H1 (cell line): ENCODE measurements at regions not wholly inside any gene's neighbourhood (a gene's known extent, or its start where the extent isn't known, plus 50 kb on each side); places are given as distances from the start of the nearest gene placed in this dataset.

Source experiments
- CTCF ChIA-PET: fragments of 300-600 bp; sonication (Branson Sonifier 250); formaldehyde crosslinking; loops from one replicate; lab custom pipeline; 2021; ENCODE audit not compliant: partially characterized antibody; lab: Charles Lee
- POLR2A ChIA-PET: fragments of 300-600 bp; sonication (Branson Sonifier 250); formaldehyde crosslinking; loops from one replicate; lab custom pipeline; 2021; ENCODE audit warnings: inconsistent platforms; ENCODE audit not compliant: partially characterized antibody; lab: Charles Lee
- DNase-seq, 2 experiments: peaks; one replicate each; pipeline versions ENCODE4 v3.0.0 to v3.0.0-alpha.2; 2010 to 2022; ENCODE audit warnings: low spot score in 2 of 2, low read depth in 1 of 2, mixed read lengths in 1 of 2
- FAIRE-seq: peaks from 2 replicates; lab custom pipeline; 2011; peaks lifted over from hg19 to GRCh38; lab: Jason Lieb, UNC
- H2AFZ ChIP-seq: 2 replicates; pipeline ENCODE4 v1.8.1; 2012; ENCODE audit warnings: low read length, inconsistent platforms
- H2AK5ac ChIP-seq: 2 replicates; pipeline ENCODE4 v1.6.1; 2013; ENCODE audit warnings: low read depth, low read length
- H2BK120ac ChIP-seq: replicated peaks from 2 replicates; pipeline ENCODE3; 2013; ENCODE audit warnings: low read depth, low read length, inconsistent platforms
- H2BK12ac ChIP-seq: 2 replicates; pipeline ENCODE4 v1.6.1; 2013; ENCODE audit warnings: low read depth, low read length
- H2BK15ac ChIP-seq: 2 replicates; pipeline ENCODE4 v1.6.1; 2013; ENCODE audit warnings: low read length
- H2BK20ac ChIP-seq: 2 replicates; pipeline ENCODE4 v1.6.1; 2013; ENCODE audit warnings: low read length
- H2BK5ac ChIP-seq: 2 replicates; pipeline ENCODE4 v1.6.1; 2013; ENCODE audit warnings: low read depth, low read length
- H3K14ac ChIP-seq: 2 replicates; pipeline ENCODE4 v1.6.1; 2013; ENCODE audit warnings: inconsistent platforms; ENCODE audit not compliant: insufficient read length
- H3K18ac ChIP-seq: 2 replicates; pipeline ENCODE4 v1.6.1; 2013; ENCODE audit warnings: low read length; ENCODE audit errors: extremely low read depth
- H3K23ac ChIP-seq: 2 replicates; pipeline ENCODE4 v1.6.1; 2013; ENCODE audit warnings: inconsistent platforms; ENCODE audit not compliant: insufficient read length
- H3K23me2 ChIP-seq: 2 replicates; pipeline ENCODE4 v1.6.1; 2013; ENCODE audit warnings: low read depth, low read length
- H3K27ac ChIP-seq: 2 replicates; pipeline ENCODE4 v1.6.1; 2011; ENCODE audit warnings: low read depth, low read length, inconsistent platforms
- H3K27me3 ChIP-seq, 4 experiments: replicated peaks in 1 of 4; 1 replicate in 1 of 4; 2 replicates in 3 of 4; pipeline versions ENCODE4 v1.6.1 to v1.8.1; 2011 to 2013; ENCODE audit warnings: low read length in 3 of 4, mild to moderate bottlenecking in 3 of 4, inconsistent platforms in 2 of 4, mixed read lengths in 2 of 4, moderate library complexity in 1 of 4; ENCODE audit not compliant: control insufficient read depth in 3 of 4, insufficient read depth in 3 of 4; ENCODE audit errors: extremely low read depth in 1 of 4
- H3K36me3 ChIP-seq, 4 experiments: 2 replicates each; pipeline versions ENCODE4 v1.6.1 to v1.8.1; 2011 to 2013; ENCODE audit warnings: mild to moderate bottlenecking in 4 of 4, low read length in 3 of 4, moderate library complexity in 2 of 4, control low read depth in 1 of 4, inconsistent platforms in 1 of 4; ENCODE audit not compliant: insufficient read depth in 4 of 4, control insufficient read depth in 2 of 4
- H3K4ac ChIP-seq: replicated peaks from 2 replicates; pipeline ENCODE3; 2013; ENCODE audit warnings: low read length, low read depth, mixed read lengths, inconsistent platforms; ENCODE audit not compliant: insufficient read length
- H3K4me1 ChIP-seq, 4 experiments: replicated peaks in 1 of 4; 1 replicate in 1 of 4; 2 replicates in 3 of 4; pipeline versions ENCODE4 v1.6.1 to v1.8.1; 2011 to 2013; ENCODE audit warnings: low read length in 3 of 4, inconsistent platforms in 2 of 4, mixed read lengths in 1 of 4; ENCODE audit not compliant: insufficient read depth in 4 of 4, control insufficient read depth in 3 of 4
- H3K4me2 ChIP-seq, 2 experiments: 2 replicates each; pipeline versions ENCODE4 v1.6.1 to v1.8.1; 2011 to 2013; ENCODE audit warnings: low read depth in 2 of 2, low read length in 2 of 2, control low read depth in 1 of 2, inconsistent platforms in 1 of 2, mild to moderate bottlenecking in 1 of 2; ENCODE audit not compliant: insufficient read depth in 1 of 2
- H3K4me3 ChIP-seq, 4 experiments: fragments of 200-600, 300-600 bp in 1 of 4; sonication (generic), shearing (Covaris generic), sonication (Bioruptor Twin) in 1 of 4; 2 replicates each; pipeline versions ENCODE4 v1.5.1 to v1.8.1; 2011 to 2016; ENCODE audit warnings: low read length in 4 of 4, low read depth in 3 of 4, control low read depth in 2 of 4, inconsistent platforms in 2 of 4, mild to moderate bottlenecking in 2 of 4, mixed read lengths in 1 of 4, moderate library complexity in 1 of 4; ENCODE audit not compliant: insufficient read depth in 2 of 4; ENCODE audit errors: extremely low read depth in 1 of 4
- H3K56ac ChIP-seq: replicated peaks from 2 replicates; pipeline ENCODE3; 2013; ENCODE audit warnings: low read depth, mild to moderate bottlenecking, mixed read lengths, low read length, inconsistent platforms; ENCODE audit not compliant: insufficient read length
- H3K79me1 ChIP-seq: 2 replicates; pipeline ENCODE4 v1.6.1; 2013; ENCODE audit warnings: low read depth, low read length, control low read depth
- H3K79me2 ChIP-seq, 2 experiments: 2 replicates each; pipeline versions ENCODE4 v1.6.1 to v1.8.1; 2012 to 2013; ENCODE audit warnings: low read length in 2 of 2, mild to moderate bottlenecking in 2 of 2, inconsistent platforms in 1 of 2; ENCODE audit not compliant: insufficient read depth in 2 of 2, control insufficient read depth in 1 of 2
- H3K9ac ChIP-seq, 4 experiments: replicated peaks in 1 of 4; 1 replicate in 1 of 4; 2 replicates in 3 of 4; pipeline versions ENCODE4 v1.6.1 to v1.8.1; 2011 to 2013; ENCODE audit warnings: low read depth in 3 of 4, low read length in 3 of 4, control low read depth in 2 of 4, mild to moderate bottlenecking in 2 of 4, moderate library complexity in 2 of 4, inconsistent platforms in 1 of 4; ENCODE audit errors: extremely low read depth in 1 of 4
- H3K9me3 ChIP-seq, 2 experiments: 2 replicates each; pipeline versions ENCODE4 v1.6.1 to v1.8.1; 2012 to 2013; ENCODE audit warnings: mild to moderate bottlenecking in 2 of 2, moderate library complexity in 2 of 2, control low read depth in 1 of 2, inconsistent platforms in 1 of 2, low read depth in 1 of 2, low read length in 1 of 2, mixed read lengths in 1 of 2; ENCODE audit not compliant: insufficient read depth in 2 of 2
- H4K20me1 ChIP-seq, 2 experiments: replicated peaks in 1 of 2; 2 replicates each; pipeline versions ENCODE3 to v1.8.1; 2011 to 2013; ENCODE audit warnings: inconsistent platforms in 2 of 2, low read length in 2 of 2, mild to moderate bottlenecking in 1 of 2; ENCODE audit not compliant: insufficient read depth in 2 of 2, control insufficient read depth in 1 of 2
- H4K5ac ChIP-seq: 2 replicates; pipeline ENCODE4 v1.6.1; 2013; ENCODE audit warnings: low read length, low read depth, mixed read lengths, inconsistent platforms; ENCODE audit not compliant: insufficient read length
- H4K8ac ChIP-seq: 2 replicates; pipeline ENCODE4 v1.8.0; 2013; ENCODE audit warnings: mild to moderate bottlenecking, moderate library complexity, low read length, inconsistent platforms; ENCODE audit not compliant: insufficient read depth; ENCODE audit errors: extremely low read depth
- H4K91ac ChIP-seq: replicated peaks from 2 replicates; pipeline ENCODE3; 2013; ENCODE audit warnings: low read length, mixed read lengths, inconsistent platforms; ENCODE audit not compliant: insufficient read length
- BACH1 ChIP-seq: IDR thresholded peaks from 2 replicates; pipeline ENCODE4 v1.6.1; 2012; ENCODE audit warnings: low read length, improper control_type of control experiment
- HDAC2 ChIP-seq, 2 experiments: fragments of 300-600 bp in 1 of 2; sonication (generic) in 1 of 2; IDR thresholded peaks; 2 replicates each; pipeline ENCODE4 v1.6.1; 2011 to 2012; ENCODE audit warnings: low read depth in 2 of 2, low read length in 2 of 2, mild to moderate bottlenecking in 2 of 2, moderate library complexity in 2 of 2, borderline replicate concordance in 1 of 2, inconsistent platforms in 1 of 2
- KDM4A ChIP-seq: IDR thresholded peaks from one replicate; pipeline ENCODE4 v1.7.1; 2012; ENCODE audit warnings: low read depth, mild to moderate bottlenecking, moderate library complexity, low read length, inconsistent platforms; ENCODE audit not compliant: severe bottlenecking
- NANOG ChIP-seq: IDR thresholded peaks from 2 replicates; pipeline ENCODE4 v1.6.1; 2011; ENCODE audit warnings: low read length, low read depth, mild to moderate bottlenecking, inconsistent platforms; ENCODE audit not compliant: insufficient read depth, poor library complexity, severe bottlenecking
- POLR2AphosphoS5 ChIP-seq: IDR thresholded peaks from 2 replicates; pipeline ENCODE4 v1.6.1; 2011; ENCODE audit warnings: low read depth, low read length
- RBBP5 ChIP-seq: IDR thresholded peaks from 2 replicates; pipeline ENCODE4 v1.7.1; 2012; ENCODE audit warnings: low read depth, mild to moderate bottlenecking, inconsistent platforms, low read length, moderate library complexity, borderline replicate concordance
- ZNF274 ChIP-seq: IDR thresholded peaks from 2 replicates; pipeline ENCODE4 v1.7.0; 2012; ENCODE audit warnings: low read length, borderline replicate concordance; ENCODE audit errors: extremely low read depth
- WGBS, 2 experiments: shearing (Covaris generic) in 1 of 2; methylation state at CpG; one replicate each; pipeline versions ENCODE4 v1.1.6 to v1.1.7; 2013 to 2015; ENCODE audit warnings: low lambda C conversion rate in 2 of 2, mixed read lengths in 2 of 2, inconsistent platforms in 1 of 2, low coverage in 1 of 2, missing lambda C conversion rate in 1 of 2; ENCODE audit not compliant: insufficient replicate concordance in 2 of 2, insufficient coverage in 1 of 2, insufficient read length in 1 of 2; ENCODE audit errors: extremely low coverage in 1 of 2, missing lambda C conversion rate in 1 of 2; 5-methylcytosine and 5-hydroxymethylcytosine counted together

- no peak for DNase-seq
- no peak overlapping the region for H3K4ac ChIP-seq
- no peak for FAIRE-seq
- no peak overlapping the region for H2BK12ac ChIP-seq
- no peaks in the 10 kb centered on the region; a peak in 1 of 7 replicates for H3K4me1 ChIP-seq
- no peak overlapping the region for H2BK5ac ChIP-seq
- H3K9me3 ChIP-seq = peaks cover 0 to 3% of the 10 kb centered on the region in 2 experiments; a peak in 1 of 4 replicates
- H2AK5ac ChIP-seq = no peak overlapping the region
- WGBS, 2 experiments = 88% methylated on average over 2 of the region's 2 CpGs; no CpG with 5 or more reads in 1 of the 2 experiments
- no peaks in the 10 kb centered on the region for H3K23me2 ChIP-seq
- H2BK20ac ChIP-seq = no peak overlapping the region
- no peak overlapping the region for H3K9ac ChIP-seq
- no peak overlapping the region for H3K18ac ChIP-seq
- H4K5ac ChIP-seq = no peak overlapping the region
- no peaks in the 10 kb centered on the region for H3K36me3 ChIP-seq
- no peak overlapping the region for H4K8ac ChIP-seq
- H4K91ac ChIP-seq = no peak overlapping the region
- H3K56ac ChIP-seq = no peak overlapping the region
- H2BK15ac ChIP-seq = no peak overlapping the region
- no peak overlapping the region for H3K23ac ChIP-seq
- TF ChIP-seq HDAC2 (IDR thresholded peaks at IDR 0.05; ENCODE audit: borderline replicate concordance in 1 of 2, low read depth in 2 of 2, low read length in 2 of 2) (no peak), KDM4A (no peak), POLR2AphosphoS5 (no peak), RBBP5 (no peak), BACH1 (no peak), NANOG (no peak), ZNF274 (no peak)
- no peak overlapping the region for H3K27ac ChIP-seq
- H3K79me2 ChIP-seq = no peaks in the 10 kb centered on the region
- no peak overlapping the region for H3K4me3 ChIP-seq
- H2BK120ac ChIP-seq = no peak overlapping the region
- ChIA-PET POLR2A (no interaction called here), CTCF (interaction anchor here (0.6 to 3.2 kb wide), 2 partner anchors 12 to 49 kb away, joined by 3 to 10 read pairs; no protein-coding TSS in a partner anchor)
- no peaks in the 10 kb centered on the region for H3K27me3 ChIP-seq
- no peak overlapping the region for H3K14ac ChIP-seq
- no peaks in the 10 kb centered on the region for H3K79me1 ChIP-seq
- H2AFZ ChIP-seq = no peak overlapping the region
- H4K20me1 ChIP-seq = no peaks in the 10 kb centered on the region
- no peak overlapping the region for H3K4me2 ChIP-seq
Measured at GRCh38 chr16:51697454-51697853, 546.4 kb upstream of the SALL1 start.
